OCI-LY3 (cell line): ENCODE measurements at regions not wholly inside any gene's neighbourhood (a gene's known extent, or its start where the extent isn't known, plus 50 kb on each side); places are given as distances from the start of the nearest gene placed in this dataset.

Source experiments
- EZH2phosphoT487 ChIP-seq: fragments of 200-600 bp; shearing (Covaris generic); IDR thresholded peaks from 2 replicates; pipeline ENCODE4 v1.6.1; 2018; ENCODE audit warnings: antibody characterized with exemption, mixed run types, low read depth
- TF ChIP-seq, protein P1 (sequence below): fragments of 200-600, 300-600 bp; sonication (generic); IDR thresholded peaks from 2 replicates; pipeline ENCODE4 v1.5.1; 2014; ENCODE audit warnings: antibody characterized with exemption, low read length, low read depth

DNA sequence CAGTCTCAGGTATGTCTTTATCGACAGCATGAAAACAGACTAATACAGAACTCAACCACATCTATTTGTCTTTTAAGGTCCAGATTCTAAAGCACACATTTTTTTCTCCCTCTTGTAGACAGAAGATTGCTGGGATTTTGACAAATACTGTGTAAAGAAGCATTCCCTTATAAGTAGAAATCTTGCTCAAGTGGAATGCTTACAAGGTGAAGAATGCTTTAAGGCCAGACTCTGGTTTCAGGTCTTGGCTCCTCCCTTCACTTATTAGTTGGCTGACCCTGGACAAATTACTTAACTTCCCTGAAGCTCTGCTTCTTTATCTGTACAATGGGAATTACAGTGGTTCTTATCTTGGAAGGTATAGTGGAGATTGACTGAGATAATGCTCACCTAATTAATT lies 242.3 kb upstream of the IRX5 start:
- TF ChIP-seq, protein P1, sequence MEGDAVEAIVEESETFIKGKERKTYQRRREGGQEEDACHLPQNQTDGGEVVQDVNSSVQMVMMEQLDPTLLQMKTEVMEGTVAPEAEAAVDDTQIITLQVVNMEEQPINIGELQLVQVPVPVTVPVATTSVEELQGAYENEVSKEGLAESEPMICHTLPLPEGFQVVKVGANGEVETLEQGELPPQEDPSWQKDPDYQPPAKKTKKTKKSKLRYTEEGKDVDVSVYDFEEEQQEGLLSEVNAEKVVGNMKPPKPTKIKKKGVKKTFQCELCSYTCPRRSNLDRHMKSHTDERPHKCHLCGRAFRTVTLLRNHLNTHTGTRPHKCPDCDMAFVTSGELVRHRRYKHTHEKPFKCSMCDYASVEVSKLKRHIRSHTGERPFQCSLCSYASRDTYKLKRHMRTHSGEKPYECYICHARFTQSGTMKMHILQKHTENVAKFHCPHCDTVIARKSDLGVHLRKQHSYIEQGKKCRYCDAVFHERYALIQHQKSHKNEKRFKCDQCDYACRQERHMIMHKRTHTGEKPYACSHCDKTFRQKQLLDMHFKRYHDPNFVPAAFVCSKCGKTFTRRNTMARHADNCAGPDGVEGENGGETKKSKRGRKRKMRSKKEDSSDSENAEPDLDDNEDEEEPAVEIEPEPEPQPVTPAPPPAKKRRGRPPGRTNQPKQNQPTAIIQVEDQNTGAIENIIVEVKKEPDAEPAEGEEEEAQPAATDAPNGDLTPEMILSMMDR: no peak
- TF ChIP-seq EZH2phosphoT487: no peak
